Neuronal stem cell (in vitro differentiated cells): ENCODE measurements at regions not wholly inside any gene's neighbourhood (a gene's known extent, or its start where the extent isn't known, plus 50 kb on each side); places are given as distances from the start of the nearest gene placed in this dataset.

Source experiments
- DNase-seq: peaks from one replicate; pipeline ENCODE4 v3.0.0-alpha.2; 2013; ENCODE audit warnings: low spot score
- H2AFZ ChIP-seq: one replicate; pipeline ENCODE4 v1.6.1; 2013; ENCODE audit warnings: mild to moderate bottlenecking, low read length, inconsistent platforms
- H2AK5ac ChIP-seq: 2 replicates; pipeline ENCODE4 v1.6.1; 2013; ENCODE audit warnings: low read depth, mild to moderate bottlenecking, inconsistent platforms, low read length, moderate library complexity, mixed read lengths
- H2BK120ac ChIP-seq: 2 replicates; pipeline ENCODE4 v1.6.1; 2013; ENCODE audit warnings: low read depth, mild to moderate bottlenecking, inconsistent platforms, low read length, moderate library complexity, mixed read lengths
- H2BK12ac ChIP-seq: one replicate; pipeline ENCODE4 v1.6.1; 2013; ENCODE audit warnings: low read length, inconsistent platforms
- H2BK15ac ChIP-seq: 2 replicates; pipeline ENCODE4 v1.6.1; 2013; ENCODE audit warnings: mild to moderate bottlenecking, low read length, inconsistent platforms, mixed read lengths
- H2BK5ac ChIP-seq: one replicate; pipeline ENCODE4 v1.6.1; 2013; ENCODE audit warnings: inconsistent platforms, mild to moderate bottlenecking, low read length, moderate library complexity
- H3K14ac ChIP-seq: one replicate; pipeline ENCODE4 v1.6.1; 2013; ENCODE audit warnings: low read length, inconsistent platforms
- H3K18ac ChIP-seq: 2 replicates; pipeline ENCODE4 v1.6.1; 2013; ENCODE audit warnings: low read length, inconsistent platforms
- H3K23ac ChIP-seq: 2 replicates; pipeline ENCODE4 v1.6.1; 2013; ENCODE audit warnings: low read depth, mild to moderate bottlenecking, mixed read lengths, low read length, inconsistent platforms; ENCODE audit not compliant: poor library complexity
- H3K27ac ChIP-seq: replicated peaks from 3 replicates; pipeline ENCODE4 v1.5.1; 2013; ENCODE audit warnings: low read length, inconsistent platforms
- H3K27me3 ChIP-seq, 3 experiments: 2 replicates each; pipeline ENCODE4 v1.6.1; 2013; ENCODE audit warnings: low read length in 3 of 3, mild to moderate bottlenecking in 2 of 3, inconsistent platforms in 1 of 3, low read depth in 1 of 3, mixed read lengths in 1 of 3, moderate library complexity in 1 of 3; ENCODE audit not compliant: control insufficient read depth in 3 of 3, insufficient read depth in 3 of 3
- H3K36me3 ChIP-seq, 2 donors: replicated peaks in 1 of 2; 2 replicates each; pipeline ENCODE4 v1.6.1; 2013; ENCODE audit warnings: low read length in 2 of 2; ENCODE audit not compliant: control insufficient read depth in 2 of 2, insufficient read depth in 2 of 2
- H3K4ac ChIP-seq: 2 replicates; pipeline ENCODE4 v1.6.1; 2013; ENCODE audit warnings: inconsistent platforms, mild to moderate bottlenecking, low read length, moderate library complexity
- H3K4me1 ChIP-seq, 2 donors: 1 replicate in 1 of 2; 2 replicates in 1 of 2; pipeline ENCODE4 v1.6.1; 2013; ENCODE audit warnings: low read length in 2 of 2, low read depth in 1 of 2; ENCODE audit not compliant: control insufficient read depth in 2 of 2, insufficient read depth in 1 of 2
- H3K4me2 ChIP-seq: one replicate; pipeline ENCODE4 v1.6.1; 2013; ENCODE audit warnings: mild to moderate bottlenecking, low read length, inconsistent platforms; ENCODE audit not compliant: insufficient read depth, poor library complexity, severe bottlenecking
- H3K4me3 ChIP-seq, 2 donors: 2 replicates each; pipeline ENCODE4 v1.5.1; 2013; ENCODE audit warnings: low read length in 2 of 2, mild to moderate bottlenecking in 2 of 2, inconsistent platforms in 1 of 2, moderate library complexity in 1 of 2
- H3K79me1 ChIP-seq: one replicate; pipeline ENCODE4 v1.6.1; 2013; ENCODE audit warnings: low read depth, mild to moderate bottlenecking, inconsistent platforms, low read length, moderate library complexity
- H3K9ac ChIP-seq: one replicate; pipeline ENCODE4 v1.6.1; 2013; ENCODE audit warnings: mild to moderate bottlenecking, low read depth, low read length, inconsistent platforms; ENCODE audit not compliant: poor library complexity
- H3K9me3 ChIP-seq, 2 donors: replicated peaks in 1 of 2; 2 replicates each; pipeline versions ENCODE3 to v1.6.1; 2013; ENCODE audit warnings: low read length in 2 of 2, mild to moderate bottlenecking in 2 of 2, inconsistent platforms in 1 of 2, low read depth in 1 of 2, mixed read lengths in 1 of 2, moderate library complexity in 1 of 2; ENCODE audit not compliant: control insufficient read depth in 2 of 2, insufficient read depth in 1 of 2
- H4K8ac ChIP-seq: one replicate; pipeline ENCODE4 v1.6.1; 2013; ENCODE audit warnings: low read depth, mild to moderate bottlenecking, inconsistent platforms, low read length, moderate library complexity
- H4K91ac ChIP-seq: one replicate; pipeline ENCODE4 v1.6.1; 2013; ENCODE audit warnings: low read length, low read depth, mild to moderate bottlenecking, inconsistent platforms; ENCODE audit not compliant: poor library complexity
- WGBS, 2 donors: extraction: QIAGEN DNeasy Blood & Tissue Kit; methylation state at CpG; one replicate each; pipeline ENCODE4 v1.1.7; 2013; ENCODE audit warnings: missing lambda C conversion rate in 2 of 2, mixed read lengths in 1 of 2; ENCODE audit not compliant: insufficient read length in 2 of 2, insufficient replicate concordance in 1 of 2; ENCODE audit errors: extremely low coverage in 2 of 2; 5-methylcytosine and 5-hydroxymethylcytosine counted together

GRCh38 chr1:29410476-29410875 is 174.2 kb downstream of the PTPRU start:
- H3K4me3 ChIP-seq, result no peak overlapping the region
- no peak overlapping the region for H4K8ac ChIP-seq
- H3K18ac ChIP-seq, result no peak overlapping the region
- no peaks in the 10 kb centered on the region for H3K9me3 ChIP-seq
- H2BK12ac ChIP-seq, result no peak overlapping the region
- H4K91ac ChIP-seq, result no peak overlapping the region
- H3K27me3 ChIP-seq, result no peaks in the 10 kb centered on the region
- H2AK5ac ChIP-seq, result no peak overlapping the region
- H3K27ac ChIP-seq, result no peak overlapping the region
- WGBS, 2 donors, result no CpG with 5 or more reads among the region's 6 CpGs
- no peak overlapping the region for H3K14ac ChIP-seq
- no peak overlapping the region for H3K4ac ChIP-seq
- no peak overlapping the region for H2BK15ac ChIP-seq
- no peak for DNase-seq
- H2AFZ ChIP-seq, result no peak overlapping the region
- no peak overlapping the region for H2BK120ac ChIP-seq
- peaks cover 0 to 4% of the 10 kb centered on the region in 2 donors for H3K4me1 ChIP-seq
- no peaks in the 10 kb centered on the region for H3K79me1 ChIP-seq
- no peak overlapping the region for H2BK5ac ChIP-seq
- H3K36me3 ChIP-seq, result no peaks in the 10 kb centered on the region
- no peak overlapping the region for H3K9ac ChIP-seq
- no peak overlapping the region for H3K4me2 ChIP-seq
- H3K23ac ChIP-seq, result no peak overlapping the region

- H3K14ac ChIP-seq, result no peak overlapping the region
- no peaks in the 10 kb centered on the region for H3K27me3 ChIP-seq
- no peak overlapping the region for H4K8ac ChIP-seq
- no peak overlapping the region for H2BK12ac ChIP-seq
- H3K9ac ChIP-seq, result no peak overlapping the region
- no CpG with 5 or more reads among the region's 2 CpGs for WGBS, 2 donors
- H3K4ac ChIP-seq, result no peak overlapping the region
- H2BK120ac ChIP-seq, result no peak overlapping the region
- no peak overlapping the region for H2AFZ ChIP-seq
- H2BK5ac ChIP-seq, result no peak overlapping the region
- no peak overlapping the region for H3K4me2 ChIP-seq
- DNase-seq, result no peak
- H4K91ac ChIP-seq, result no peak overlapping the region
- no peak overlapping the region for H2BK15ac ChIP-seq
- no peak overlapping the region for H3K23ac ChIP-seq
- no peak overlapping the region for H2AK5ac ChIP-seq
- H3K36me3 ChIP-seq, result no peaks in the 10 kb centered on the region
- no peak overlapping the region for H3K4me3 ChIP-seq
- H3K79me1 ChIP-seq, result no peaks in the 10 kb centered on the region
- peaks cover 0 to 2% of the 10 kb centered on the region in 2 donors for H3K4me1 ChIP-seq
- H3K27ac ChIP-seq, result no peak overlapping the region
- no peaks in the 10 kb centered on the region for H3K9me3 ChIP-seq
- H3K18ac ChIP-seq, result no peak overlapping the region
Measured at GRCh38 chr1:29409616-29410015, 173.3 kb downstream of the PTPRU start.

GRCh38 chr1:29408831-29409605 is 172.7 kb downstream of the PTPRU start:
- no peak overlapping the region for H4K91ac ChIP-seq
- H3K23ac ChIP-seq, result no peak overlapping the region
- H3K27me3 ChIP-seq, result no peaks in the 10 kb centered on the region
- H3K9me3 ChIP-seq, result no peaks in the 10 kb centered on the region
- no peak overlapping the region for H2BK15ac ChIP-seq
- no peaks in the 10 kb centered on the region for H3K79me1 ChIP-seq
- H4K8ac ChIP-seq, result no peak overlapping the region
- no peak overlapping the region for H3K18ac ChIP-seq
- H2AK5ac ChIP-seq, result no peak overlapping the region
- H3K36me3 ChIP-seq, result no peaks in the 10 kb centered on the region
- no peak overlapping the region for H3K4ac ChIP-seq
- H2AFZ ChIP-seq, result no peak overlapping the region
- H3K14ac ChIP-seq, result no peak overlapping the region
- H3K4me1 ChIP-seq, result peaks cover 0 to 2% of the 10 kb centered on the region in 2 donors
- H3K4me3 ChIP-seq, result no peak overlapping the region
- no CpG with 5 or more reads among the region's 8 CpGs for WGBS, 2 donors
- no peak overlapping the region for H3K27ac ChIP-seq
- no peak overlapping the region for H3K9ac ChIP-seq
- DNase-seq, result no peak
- no peak overlapping the region for H2BK12ac ChIP-seq
- no peak overlapping the region for H3K4me2 ChIP-seq
- no peak overlapping the region for H2BK120ac ChIP-seq
- H2BK5ac ChIP-seq, result no peak overlapping the region

- H3K9ac ChIP-seq, result no peak overlapping the region
- WGBS, 2 donors, result no CpG with 5 or more reads among the region's 2 CpGs
- DNase-seq, result no peak
- no peak overlapping the region for H3K14ac ChIP-seq
- H3K27me3 ChIP-seq, result no peaks in the 10 kb centered on the region
- H3K4me3 ChIP-seq, result no peak overlapping the region
- H3K4me1 ChIP-seq, result peaks cover 0 to 2% of the 10 kb centered on the region in 2 donors
- no peak overlapping the region for H3K4me2 ChIP-seq
- no peaks in the 10 kb centered on the region for H3K79me1 ChIP-seq
- no peak overlapping the region for H2BK5ac ChIP-seq
- H4K8ac ChIP-seq, result no peak overlapping the region
- H2BK120ac ChIP-seq, result no peak overlapping the region
- H3K36me3 ChIP-seq, result no peaks in the 10 kb centered on the region
- no peak overlapping the region for H3K4ac ChIP-seq
- H2AK5ac ChIP-seq, result no peak overlapping the region
- H3K23ac ChIP-seq, result no peak overlapping the region
- H3K9me3 ChIP-seq, result no peaks in the 10 kb centered on the region
- H2AFZ ChIP-seq, result no peak overlapping the region
- no peak overlapping the region for H3K18ac ChIP-seq
- H2BK12ac ChIP-seq, result no peak overlapping the region
- H2BK15ac ChIP-seq, result no peak overlapping the region
- H3K27ac ChIP-seq, result no peak overlapping the region
- H4K91ac ChIP-seq, result no peak overlapping the region
Measured at GRCh38 chr1:29406814-29407213, 170.5 kb downstream of the PTPRU start.
